Memory B cell (primary cell): ENCODE measurements at regions not wholly inside any gene's neighbourhood (a gene's known extent, or its start where the extent isn't known, plus 50 kb on each side); places are given as distances from the start of the nearest gene placed in this dataset.
"Not testable (repeated sequence)": the region's sequence is repeated elsewhere in the genome, so short reads cannot be mapped to it uniquely, and the experiment has no call there.

Experiments used
- ATAC-seq: fragments of 150-1000 bp; cut with Tn5 transposase; 2 replicates; pipeline ENCODE4 v1.10.0; 2021; ENCODE audit warnings: low read depth, mild to moderate bottlenecking, moderate library complexity
- DNase-seq, 2 donors: peaks; one replicate each; pipeline ENCODE4 v3.0.0; 2022; ENCODE audit warnings: low spot score in 2 of 2
- H3K27ac Mint-ChIP-seq: one replicate; pipeline ENCODE4 v1.8.0; 2022; ENCODE audit warnings: mild to moderate bottlenecking, moderate library complexity, mixed read lengths
- H3K27me3 Mint-ChIP-seq: one replicate; pipeline ENCODE4 v1.8.0; 2022; ENCODE audit warnings: mixed read lengths
- H3K36me3 Mint-ChIP-seq: one replicate; pipeline ENCODE4 v1.8.0; 2022; ENCODE audit warnings: mild to moderate bottlenecking, mixed read lengths
- H3K4me1 Mint-ChIP-seq: one replicate; pipeline ENCODE4 v1.8.0; 2022; ENCODE audit warnings: mixed read lengths
- H3K4me3 Mint-ChIP-seq: one replicate; pipeline ENCODE4 v1.8.0; 2022; ENCODE audit warnings: mild to moderate bottlenecking, moderate library complexity, mixed read lengths
- H3K9me3 Mint-ChIP-seq: one replicate; pipeline ENCODE4 v1.8.0; 2022; ENCODE audit warnings: mixed read lengths

DNA sequence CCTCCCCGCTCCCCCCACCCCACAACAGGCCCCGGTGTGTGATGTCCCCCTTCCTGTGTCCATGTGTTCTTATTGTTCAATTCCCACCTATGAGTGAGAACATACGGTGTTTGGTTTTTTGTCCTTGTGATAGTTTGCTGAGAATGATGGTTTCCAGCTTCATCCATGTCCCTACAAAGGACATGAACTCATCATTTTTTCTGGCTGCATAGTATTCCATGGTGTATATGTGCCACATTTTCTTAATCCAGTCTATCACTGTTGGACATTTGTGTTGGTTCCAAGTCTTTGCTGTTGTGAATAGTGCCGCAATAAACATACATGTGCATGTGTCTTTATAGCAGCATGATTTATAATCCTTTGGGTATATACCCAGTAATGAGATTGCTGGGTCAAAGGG lies 104.3 kb downstream of the MTPN start:
- not testable (repeated sequence) for H3K4me1 Mint-ChIP-seq, H3K27ac Mint-ChIP-seq, H3K36me3 Mint-ChIP-seq, H3K9me3 Mint-ChIP-seq, ATAC-seq, DNase-seq, H3K27me3 Mint-ChIP-seq, H3K4me3 Mint-ChIP-seq

- Mint-ChIP-seq H3K36me3 (peaks cover 2% of the 10 kb centered on the region), H3K9me3 (peaks cover 4% of the 10 kb centered on the region), H3K27me3 (no peaks in the 10 kb centered on the region), H3K27ac (no peak overlapping the region), H3K4me1 (no peaks in the 10 kb centered on the region), H3K4me3 (no peak overlapping the region)
- ATAC-seq (no peak), DNase-seq (no peak)
Measured at GRCh38 chr7:135862586-135863340, 114.2 kb upstream of the FAM180A start.

- ATAC-seq: no peak
- peaks cover 2% of the 10 kb centered on the region for H3K36me3 Mint-ChIP-seq
Measured at GRCh38 chr7:135859538-135859937, 110.9 kb upstream of the FAM180A start.

GRCh38 chr7:135858851-135859250 lies 110.2 kb upstream of the FAM180A start:
- Mint-ChIP-seq H3K4me3 (no peak overlapping the region), H3K36me3 (peaks cover 2% of the 10 kb centered on the region), H3K4me1 (peaks cover 5% of the 10 kb centered on the region), H3K27ac (no peak overlapping the region), H3K27me3 (peaks cover 3% of the 10 kb centered on the region), H3K9me3 (peaks cover 4% of the 10 kb centered on the region)
- DNase-seq: no peak
- no peak for ATAC-seq

More at GRCh38 chr7:135859538-135859937, 110.9 kb upstream of the FAM180A start:
- Mint-ChIP-seq H3K4me1 (peaks cover 5% of the 10 kb centered on the region), H3K4me3 (no peak overlapping the region), H3K27ac (no peak overlapping the region), H3K27me3 (peaks cover 3% of the 10 kb centered on the region), H3K9me3 (peaks cover 4% of the 10 kb centered on the region)
- no peak for DNase-seq

DNA sequence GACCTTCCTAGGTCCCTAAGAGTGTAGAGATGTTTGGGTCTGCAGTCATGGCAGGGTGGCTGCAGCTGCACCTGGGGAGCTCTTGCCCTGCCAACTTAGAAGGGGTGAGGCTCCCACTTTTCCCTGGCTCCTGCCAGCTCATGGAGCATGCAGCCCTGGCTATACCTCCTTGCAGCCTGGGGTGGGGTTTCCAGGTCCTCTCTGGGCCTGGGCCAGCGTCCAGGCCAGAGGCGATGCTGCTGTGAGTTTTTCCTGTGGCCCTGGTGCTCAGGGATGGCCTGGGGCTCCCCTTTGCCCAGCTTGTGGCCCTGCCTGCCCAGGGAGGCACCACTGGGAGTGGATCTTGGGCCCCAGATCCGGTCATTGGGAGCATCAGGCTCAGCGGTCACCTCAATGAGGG lies 109.8 kb upstream of the FAM180A start:
- H3K27ac Mint-ChIP-seq: no peak overlapping the region
- peaks cover 3% of the 10 kb centered on the region for H3K27me3 Mint-ChIP-seq
- H3K4me3 Mint-ChIP-seq: no peak overlapping the region
- DNase-seq (no peak), ATAC-seq (no peak)
- peaks cover 5% of the 10 kb centered on the region for H3K4me1 Mint-ChIP-seq
- peaks cover 4% of the 10 kb centered on the region for H3K9me3 Mint-ChIP-seq
- peaks cover 2% of the 10 kb centered on the region for H3K36me3 Mint-ChIP-seq

GRCh38 chr7:135857519-135858274 lies 109.1 kb upstream of the FAM180A start:
- Mint-ChIP-seq H3K4me3 (no peak overlapping the region), H3K9me3 (peaks cover 4% of the 10 kb centered on the region), H3K27me3 (peaks cover 5% of the 10 kb centered on the region), H3K27ac (no peak overlapping the region), H3K36me3 (peaks cover 2% of the 10 kb centered on the region), H3K4me1 (peaks cover 5% of the 10 kb centered on the region)
- DNase-seq: no peak
- ATAC-seq: no peak

DNA sequence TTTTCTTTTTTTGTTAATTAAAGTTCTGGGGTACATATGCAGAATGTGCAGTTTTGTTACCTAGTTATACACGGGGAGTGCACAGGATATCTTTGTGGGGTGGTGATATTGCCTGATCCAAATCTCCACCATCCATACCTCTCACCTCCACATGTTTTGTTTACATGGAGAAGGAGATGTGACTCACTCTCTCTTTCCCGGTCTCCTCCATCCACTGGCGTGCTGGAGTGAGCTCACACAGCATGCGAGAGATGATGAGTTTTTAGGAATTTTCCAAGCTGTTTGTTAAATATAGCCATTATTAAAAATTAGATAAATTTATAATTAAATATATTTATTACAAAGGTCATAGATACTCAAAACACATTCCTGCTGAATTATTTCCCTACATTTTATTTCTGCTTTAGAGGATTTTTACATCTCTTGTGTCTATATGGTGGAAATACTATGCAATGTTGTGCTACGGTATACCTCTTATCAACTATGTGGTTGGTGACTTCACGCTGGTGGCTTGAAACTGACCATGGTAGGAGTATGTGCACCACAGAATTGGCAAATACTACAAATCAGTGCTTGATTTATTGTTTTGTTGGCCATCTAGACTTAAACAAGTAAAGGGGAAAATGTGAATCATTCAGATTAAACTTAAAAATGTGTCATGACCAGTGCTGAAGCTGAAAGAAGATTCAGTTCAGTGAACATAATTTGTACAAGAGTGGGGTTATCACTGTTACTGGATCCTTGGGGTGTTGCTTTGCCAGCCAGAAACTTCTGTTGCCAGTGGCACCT lies 107.9 kb upstream of the FAM180A start:
- Mint-ChIP-seq H3K27me3 (peaks cover 6% of the 10 kb centered on the region), H3K27ac (no peak overlapping the region), H3K9me3 (peaks cover 4% of the 10 kb centered on the region), H3K36me3 (peaks cover 2% of the 10 kb centered on the region), H3K4me1 (peaks cover 5% of the 10 kb centered on the region), H3K4me3 (no peak overlapping the region)
- DNase-seq (no peak), ATAC-seq (no peak)

DNA sequence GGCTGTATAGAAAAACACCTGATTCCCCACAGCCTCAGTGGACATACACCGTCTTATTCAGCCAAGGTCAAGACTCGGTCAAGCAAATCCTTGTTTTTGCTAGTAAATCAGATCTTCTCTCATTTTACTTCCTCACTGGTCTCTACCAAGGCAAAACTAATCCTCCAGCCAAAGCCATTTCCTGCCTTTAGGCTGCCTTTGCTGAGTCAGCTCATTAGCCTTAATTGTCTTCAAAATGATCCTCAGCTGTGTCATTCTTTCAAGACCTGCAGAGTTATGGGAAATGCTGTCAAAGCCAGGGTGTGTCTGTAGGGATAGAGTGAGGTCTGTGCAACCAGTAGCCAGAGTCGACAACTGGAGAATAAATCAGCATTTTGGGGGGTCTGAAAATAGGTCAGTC lies 107.2 kb upstream of the FAM180A start:
- Mint-ChIP-seq H3K9me3 (peaks cover 4% of the 10 kb centered on the region), H3K36me3 (peaks cover 2% of the 10 kb centered on the region), H3K27me3 (peaks cover 6% of the 10 kb centered on the region), H3K4me3 (no peak overlapping the region), H3K27ac (no peak overlapping the region), H3K4me1 (peaks cover 5% of the 10 kb centered on the region)
- no peak for ATAC-seq
- no peak for DNase-seq

DNA sequence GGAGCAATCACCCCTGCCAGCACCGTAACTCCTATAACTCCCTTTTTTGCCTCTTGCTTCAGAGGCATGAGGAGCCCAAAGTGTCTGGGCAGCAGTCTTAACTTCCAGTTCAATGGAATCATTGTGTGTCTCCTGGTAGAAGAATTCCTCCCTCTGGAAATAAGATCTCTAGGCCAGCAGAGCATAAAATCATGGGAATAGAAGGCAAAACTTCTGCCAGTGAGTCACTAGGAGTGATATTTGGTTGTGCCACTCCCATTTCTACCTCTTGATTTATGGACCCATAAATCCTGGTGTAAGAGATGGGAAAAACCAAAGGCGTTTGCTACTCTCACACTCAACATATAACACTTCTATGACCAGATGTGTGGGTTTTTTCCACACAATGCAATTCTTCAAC lies 104.9 kb upstream of the FAM180A start:
- Mint-ChIP-seq H3K9me3 (peaks cover 2% of the 10 kb centered on the region), H3K4me3 (no peak overlapping the region), H3K27ac (no peak overlapping the region), H3K27me3 (peaks cover 6% of the 10 kb centered on the region), H3K4me1 (peaks cover 5% of the 10 kb centered on the region), H3K36me3 (no peaks in the 10 kb centered on the region)
- DNase-seq: no peak
- ATAC-seq: no peak

DNA sequence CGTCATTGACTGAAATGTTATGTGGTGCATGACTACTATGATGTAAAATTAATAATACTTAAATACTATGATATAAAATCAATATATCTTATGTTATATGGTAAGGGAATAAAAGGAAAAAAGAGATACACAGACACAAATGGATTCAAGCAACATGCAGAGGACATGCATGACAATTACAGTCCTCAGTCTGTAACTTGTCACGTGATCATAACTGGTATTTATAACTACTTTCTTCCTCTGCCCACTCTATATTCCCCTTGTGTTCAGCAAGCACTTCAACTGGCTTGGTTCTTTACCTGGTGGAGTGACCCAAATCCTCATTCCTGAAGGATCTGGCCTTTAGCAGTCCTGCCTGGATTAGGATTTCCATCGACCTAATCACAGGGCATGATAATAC lies 104.4 kb upstream of the FAM180A start:
- H3K4me3 Mint-ChIP-seq: no peak overlapping the region
- peaks cover 2% of the 10 kb centered on the region for H3K9me3 Mint-ChIP-seq
- peaks cover 5% of the 10 kb centered on the region for H3K4me1 Mint-ChIP-seq
- ATAC-seq (no peak), DNase-seq (no peak)
- no peak overlapping the region for H3K27ac Mint-ChIP-seq
- H3K27me3 Mint-ChIP-seq: peaks cover 6% of the 10 kb centered on the region
- H3K36me3 Mint-ChIP-seq: no peaks in the 10 kb centered on the region

DNA sequence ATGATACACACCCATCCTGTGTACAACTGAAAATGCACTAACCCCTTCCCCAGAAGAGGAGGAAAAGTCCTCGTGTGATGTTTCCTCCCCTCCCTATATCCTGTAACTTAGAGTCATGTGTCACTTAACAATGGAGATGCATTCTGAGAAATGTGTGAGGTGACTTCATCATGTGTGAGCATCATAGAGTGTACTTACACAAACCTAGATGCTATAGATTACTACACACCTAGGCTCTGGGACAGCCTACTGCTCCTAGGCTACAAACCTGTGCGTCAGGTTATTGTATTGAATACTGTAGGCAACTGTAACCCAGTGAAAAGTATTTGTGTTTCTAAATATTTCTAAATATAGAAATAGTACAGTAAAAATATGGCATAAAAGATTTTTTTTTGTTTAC lies 98.6 kb upstream of the FAM180A start:
- H3K36me3 Mint-ChIP-seq: no peaks in the 10 kb centered on the region
- no peak overlapping the region for H3K4me3 Mint-ChIP-seq
- peaks cover 11% of the 10 kb centered on the region for H3K4me1 Mint-ChIP-seq
- no peak for ATAC-seq
- H3K9me3 Mint-ChIP-seq: peaks cover 2% of the 10 kb centered on the region
- no peak overlapping the region for H3K27ac Mint-ChIP-seq
- peaks cover 3% of the 10 kb centered on the region for H3K27me3 Mint-ChIP-seq
- DNase-seq: no peak

GRCh38 chr7:135846339-135846738 lies 97.7 kb upstream of the FAM180A start:
- peaks cover 2% of the 10 kb centered on the region for H3K27me3 Mint-ChIP-seq
- H3K4me1 Mint-ChIP-seq: peaks cover 11% of the 10 kb centered on the region
- no peak for ATAC-seq
- no peaks in the 10 kb centered on the region for H3K36me3 Mint-ChIP-seq
- DNase-seq: no peak
- H3K9me3 Mint-ChIP-seq: no peaks in the 10 kb centered on the region
- H3K4me3 Mint-ChIP-seq: no peak overlapping the region
- H3K27ac Mint-ChIP-seq: no peak overlapping the region

GRCh38 chr7:135845415-135846075 lies 96.9 kb upstream of the FAM180A start:
- H3K27ac Mint-ChIP-seq: no peak overlapping the region
- H3K9me3 Mint-ChIP-seq: no peaks in the 10 kb centered on the region
- H3K27me3 Mint-ChIP-seq: peaks cover 2% of the 10 kb centered on the region
- no peak for ATAC-seq
- DNase-seq: no peak
- peaks cover 11% of the 10 kb centered on the region for H3K4me1 Mint-ChIP-seq
- no peaks in the 10 kb centered on the region for H3K36me3 Mint-ChIP-seq
- no peak overlapping the region for H3K4me3 Mint-ChIP-seq

GRCh38 chr7:135844903-135845302 lies 96.3 kb upstream of the FAM180A start:
- Mint-ChIP-seq H3K4me3 (no peak overlapping the region), H3K27me3 (peaks cover 2% of the 10 kb centered on the region)

More at GRCh38 chr7:135844903-135845302, 96.3 kb upstream of the FAM180A start:
- H3K4me1 Mint-ChIP-seq: peaks cover 11% of the 10 kb centered on the region
- no peak for ATAC-seq
- H3K36me3 Mint-ChIP-seq: no peaks in the 10 kb centered on the region
- H3K9me3 Mint-ChIP-seq: no peaks in the 10 kb centered on the region
- no peak for DNase-seq
- no peak overlapping the region for H3K27ac Mint-ChIP-seq
